ENCODE measurements at regions not wholly inside any gene's neighbourhood (a gene's known extent, or its start where the extent isn't known, plus 50 kb on each side); places are given as distances from the start of the nearest gene placed in this dataset.

DNA sequence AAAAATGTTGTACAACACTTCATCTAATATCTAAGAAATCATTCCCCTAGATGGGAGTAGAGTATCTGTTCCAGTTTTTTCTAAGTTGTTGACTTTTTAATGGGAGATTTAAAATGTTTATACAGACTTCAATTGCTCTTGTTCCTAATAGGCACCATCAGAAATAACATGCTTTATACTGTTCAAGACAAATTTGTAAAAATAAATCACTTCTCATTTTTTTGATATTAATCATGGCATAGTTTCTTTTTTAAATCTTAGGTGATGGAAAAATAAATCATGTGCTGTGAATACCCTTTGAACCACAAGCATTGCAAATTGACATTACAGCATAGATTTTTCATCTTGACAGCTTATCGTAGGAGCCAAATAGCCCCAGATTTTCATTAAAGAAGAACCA, 473.5 kb upstream of the MGAT4C start:
- H3K27ac Mint-ChIP-seq: no peak overlapping the region
- H3K4me1 Mint-ChIP-seq: no peaks in the 10 kb centered on the region
- H3K9me3 Mint-ChIP-seq: no peaks in the 10 kb centered on the region
- no peaks in the 10 kb centered on the region for H3K27me3 Mint-ChIP-seq
- ATAC-seq (ENCODE audit: low read depth) (no peak), DNase-seq (no peak)
- ChIA-PET POLR2A (no interaction called here), CTCF (no interaction called here)
- intact Hi-C loops (cut with micrococcal nuclease): no loop called here
- H3K4me3 Mint-ChIP-seq: no peak overlapping the region
- no peak for TF ChIP-seq CTCF (IDR thresholded peaks at IDR 0.05)
- H3K36me3 Mint-ChIP-seq (ENCODE audit: low read depth): no peaks in the 10 kb centered on the region

- intact Hi-C loops (cut with micrococcal nuclease): no loop called here
- no peak for TF ChIP-seq CTCF (IDR thresholded peaks at IDR 0.05)
- H3K36me3 Mint-ChIP-seq (ENCODE audit: low read depth): no peaks in the 10 kb centered on the region
- H3K27ac Mint-ChIP-seq: no peak overlapping the region
- ATAC-seq (ENCODE audit: low read depth) (no peak), DNase-seq (no peak)
- CTCF ChIA-PET: no interaction called here
- no peaks in the 10 kb centered on the region for H3K4me1 Mint-ChIP-seq
- H3K4me3 Mint-ChIP-seq: no peak overlapping the region
- POLR2A ChIA-PET: no interaction called here
- no peaks in the 10 kb centered on the region for H3K9me3 Mint-ChIP-seq
- H3K27me3 Mint-ChIP-seq: no peaks in the 10 kb centered on the region
Measured at GRCh38 chr12:86727160-86727559, 471.0 kb upstream of the MGAT4C start.

- H3K27ac Mint-ChIP-seq: no peak overlapping the region
- intact Hi-C loops (cut with micrococcal nuclease): no loop called here
Measured at GRCh38 chr12:86724716-86725115, 468.5 kb upstream of the MGAT4C start.

GRCh38 chr12:86723326-86723725, 467.1 kb upstream of the MGAT4C start:
- no peak for TF ChIP-seq CTCF (IDR thresholded peaks at IDR 0.05)
- Mint-ChIP-seq H3K4me1 (no peaks in the 10 kb centered on the region), H3K4me3 (no peak overlapping the region), H3K27ac (no peak overlapping the region), H3K27me3 (no peaks in the 10 kb centered on the region), H3K9me3 (peaks cover 2% of the 10 kb centered on the region), H3K36me3 (ENCODE audit: low read depth) (no peaks in the 10 kb centered on the region)
- ChIA-PET CTCF (no interaction called here), POLR2A (no interaction called here)
- ATAC-seq (ENCODE audit: low read depth) (no peak), DNase-seq (no peak)
- intact Hi-C loops (cut with micrococcal nuclease): no loop called here

More at GRCh38 chr12:86724716-86725115, 468.5 kb upstream of the MGAT4C start:
- no peak overlapping the region for H3K4me3 Mint-ChIP-seq
- H3K27me3 Mint-ChIP-seq: no peaks in the 10 kb centered on the region
- ATAC-seq (ENCODE audit: low read depth) (no peak), DNase-seq (no peak)
- no peaks in the 10 kb centered on the region for H3K4me1 Mint-ChIP-seq
- peaks cover 2% of the 10 kb centered on the region for H3K9me3 Mint-ChIP-seq
- POLR2A ChIA-PET: no interaction called here
- CTCF ChIA-PET: no interaction called here
- no peaks in the 10 kb centered on the region for H3K36me3 Mint-ChIP-seq (ENCODE audit: low read depth)
- TF ChIP-seq CTCF (IDR thresholded peaks at IDR 0.05): no peak

DNA sequence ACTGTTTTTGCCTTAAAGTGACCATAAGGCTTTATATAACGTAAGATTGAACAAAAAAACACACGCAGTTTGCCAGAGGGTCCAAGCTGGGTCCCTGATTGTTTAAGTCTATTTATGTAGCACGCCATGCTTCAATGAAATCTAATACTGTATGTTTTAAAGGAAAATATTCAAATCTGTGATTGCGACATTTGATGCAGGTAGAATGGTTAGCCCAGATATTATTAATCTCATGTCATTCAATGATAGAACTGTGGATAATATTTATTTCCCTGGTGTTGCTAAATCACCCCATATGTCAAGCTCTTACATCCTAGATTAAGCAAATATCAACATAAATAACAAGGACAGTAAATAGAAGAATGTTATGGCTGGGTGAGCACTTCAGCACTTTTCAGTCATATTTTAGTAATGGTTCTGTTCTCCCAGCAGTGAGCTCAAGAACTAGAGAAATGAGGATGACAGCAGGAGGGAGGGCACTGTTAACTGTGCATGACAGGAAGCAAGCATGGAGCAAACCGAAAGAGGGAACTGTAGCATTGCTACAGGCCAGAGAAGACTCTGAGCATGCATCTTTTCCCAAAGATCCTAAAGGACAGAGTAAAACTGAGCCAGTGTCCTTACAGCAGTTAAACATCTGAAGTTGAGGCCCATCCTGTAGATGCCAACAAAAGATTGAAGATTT, 465.7 kb upstream of the MGAT4C start:
- no peaks in the 10 kb centered on the region for H3K36me3 Mint-ChIP-seq (ENCODE audit: low read depth)
- ATAC-seq (ENCODE audit: low read depth) (no peak), DNase-seq (no peak)
- no peaks in the 10 kb centered on the region for H3K27me3 Mint-ChIP-seq
- CTCF ChIA-PET: no interaction called here
- H3K9me3 Mint-ChIP-seq: peaks cover 2% of the 10 kb centered on the region
- no peak overlapping the region for H3K4me3 Mint-ChIP-seq
- POLR2A ChIA-PET: no interaction called here
- no peak overlapping the region for H3K27ac Mint-ChIP-seq
- intact Hi-C loops (cut with micrococcal nuclease): no loop called here
- TF ChIP-seq CTCF (IDR thresholded peaks at IDR 0.05): no peak
- no peaks in the 10 kb centered on the region for H3K4me1 Mint-ChIP-seq
